Fibroblast of pulmonary artery (primary cell): ENCODE measurements at regions not wholly inside any gene's neighbourhood (a gene's known extent, or its start where the extent isn't known, plus 50 kb on each side); places are given as distances from the start of the nearest gene placed in this dataset.
A peak's percentile ranks its signal among the peaks of the same experiment; 100 is the strongest.
"Not testable (repeated sequence)": the region's sequence is repeated elsewhere in the genome, so short reads cannot be mapped to it uniquely, and the experiment has no call there.

Experiments used
- DNase-seq: peaks from one replicate; pipeline ENCODE4 v3.0.0-alpha.2; 2010; ENCODE audit warnings: low read depth
- H3K4me3 ChIP-seq: replicated peaks from 2 replicates; pipeline ENCODE4 v1.5.1; 2011; ENCODE audit warnings: low read depth, mild to moderate bottlenecking, control low read depth, low read length, moderate library complexity
- TF ChIP-seq, protein P1 (sequence below): IDR thresholded peaks from 2 replicates; pipeline ENCODE4 v1.5.1; 2011; ENCODE audit warnings: mild to moderate bottlenecking, control low read depth, low read length, inconsistent platforms; ENCODE audit errors: missing control alignments

DNA sequence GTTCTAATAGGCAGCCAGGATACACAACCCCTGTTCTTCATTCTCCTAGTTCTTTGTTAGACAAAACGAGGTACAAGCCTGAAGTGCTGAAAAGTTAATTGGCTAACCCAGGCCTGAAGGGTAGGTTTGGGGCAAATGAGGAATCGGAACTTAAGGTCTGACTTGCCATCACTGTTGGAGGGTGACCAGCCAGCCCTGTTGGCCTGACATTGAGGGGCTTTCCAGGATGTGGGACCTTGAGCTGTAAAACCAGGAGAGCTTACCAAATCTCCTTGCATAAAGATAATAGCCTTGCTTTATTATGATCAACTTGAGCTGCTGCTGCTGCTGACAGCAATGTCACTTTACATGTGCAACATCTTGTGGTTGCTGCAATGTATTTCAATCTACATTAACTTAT is 256.0 kb downstream of the VAPA start:
- DNase-seq = no peak
- TF ChIP-seq, protein P1, sequence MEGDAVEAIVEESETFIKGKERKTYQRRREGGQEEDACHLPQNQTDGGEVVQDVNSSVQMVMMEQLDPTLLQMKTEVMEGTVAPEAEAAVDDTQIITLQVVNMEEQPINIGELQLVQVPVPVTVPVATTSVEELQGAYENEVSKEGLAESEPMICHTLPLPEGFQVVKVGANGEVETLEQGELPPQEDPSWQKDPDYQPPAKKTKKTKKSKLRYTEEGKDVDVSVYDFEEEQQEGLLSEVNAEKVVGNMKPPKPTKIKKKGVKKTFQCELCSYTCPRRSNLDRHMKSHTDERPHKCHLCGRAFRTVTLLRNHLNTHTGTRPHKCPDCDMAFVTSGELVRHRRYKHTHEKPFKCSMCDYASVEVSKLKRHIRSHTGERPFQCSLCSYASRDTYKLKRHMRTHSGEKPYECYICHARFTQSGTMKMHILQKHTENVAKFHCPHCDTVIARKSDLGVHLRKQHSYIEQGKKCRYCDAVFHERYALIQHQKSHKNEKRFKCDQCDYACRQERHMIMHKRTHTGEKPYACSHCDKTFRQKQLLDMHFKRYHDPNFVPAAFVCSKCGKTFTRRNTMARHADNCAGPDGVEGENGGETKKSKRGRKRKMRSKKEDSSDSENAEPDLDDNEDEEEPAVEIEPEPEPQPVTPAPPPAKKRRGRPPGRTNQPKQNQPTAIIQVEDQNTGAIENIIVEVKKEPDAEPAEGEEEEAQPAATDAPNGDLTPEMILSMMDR = no peak
- H3K4me3 ChIP-seq = no peak overlapping the region

DNA sequence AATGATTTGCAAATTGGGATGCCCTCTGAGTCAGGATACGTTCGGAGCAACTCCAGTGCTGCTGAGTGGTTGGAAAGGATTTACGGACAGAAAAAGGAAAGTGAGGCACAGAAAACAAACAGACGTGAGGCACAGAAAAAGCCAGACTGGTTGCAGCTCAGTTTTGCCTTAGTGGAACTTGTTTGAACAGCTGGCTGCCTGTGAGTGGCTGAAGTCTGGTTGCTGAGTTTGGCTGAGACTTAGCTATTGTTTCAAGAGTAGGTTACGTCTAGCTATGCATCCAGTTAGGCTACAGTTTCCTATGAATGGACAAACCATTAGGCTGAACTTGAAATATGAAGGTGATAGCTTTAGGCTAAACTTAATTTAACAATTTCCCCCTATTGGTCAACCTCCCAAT is 256.6 kb downstream of the VAPA start:
- H3K4me3 ChIP-seq = no peak overlapping the region
- peak; percentile 34 for DNase-seq
- TF ChIP-seq, protein P1 = no peak

DNA sequence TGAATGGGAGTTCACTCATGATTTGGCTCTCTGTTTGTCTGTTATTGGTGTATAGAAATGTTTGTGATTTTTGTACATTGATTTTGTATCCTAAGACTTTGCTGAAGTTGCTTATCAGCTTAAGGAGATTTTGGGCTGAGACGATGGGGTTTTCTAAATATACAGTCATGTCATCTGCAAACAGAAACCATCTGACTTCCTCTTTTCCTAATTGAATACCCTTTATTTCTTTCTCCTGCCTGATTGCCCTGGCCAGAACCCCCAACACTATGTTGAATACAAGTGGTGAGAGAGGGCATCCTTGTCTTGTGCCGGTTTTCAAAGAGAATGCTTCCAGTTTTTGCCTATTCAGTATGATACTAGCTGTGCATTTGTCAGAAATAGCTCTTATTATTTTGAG is 261.5 kb downstream of the VAPA start:
- not testable (repeated sequence) for DNase-seq, H3K4me3 ChIP-seq

DNA sequence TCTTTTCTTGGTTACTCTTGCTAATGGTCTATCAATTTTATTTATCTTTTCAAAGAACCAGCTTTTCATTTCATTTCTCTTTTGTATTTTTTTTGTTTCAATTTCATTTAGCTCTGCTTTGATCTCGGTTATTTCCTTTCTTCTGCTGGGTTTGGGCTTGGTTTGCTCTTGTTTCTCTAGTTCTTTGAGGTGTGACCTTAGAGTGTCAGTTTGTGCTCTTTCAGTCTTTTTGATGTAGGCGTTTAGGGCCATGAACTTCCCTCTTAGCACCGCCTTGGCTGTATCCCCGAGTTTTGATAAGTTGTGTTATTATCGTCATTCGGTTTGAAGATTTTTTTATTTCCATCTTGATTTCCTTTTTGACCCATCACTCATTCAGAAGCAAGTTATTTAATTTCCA is 265.5 kb downstream of the VAPA start:
- not testable (repeated sequence) for DNase-seq

DNA sequence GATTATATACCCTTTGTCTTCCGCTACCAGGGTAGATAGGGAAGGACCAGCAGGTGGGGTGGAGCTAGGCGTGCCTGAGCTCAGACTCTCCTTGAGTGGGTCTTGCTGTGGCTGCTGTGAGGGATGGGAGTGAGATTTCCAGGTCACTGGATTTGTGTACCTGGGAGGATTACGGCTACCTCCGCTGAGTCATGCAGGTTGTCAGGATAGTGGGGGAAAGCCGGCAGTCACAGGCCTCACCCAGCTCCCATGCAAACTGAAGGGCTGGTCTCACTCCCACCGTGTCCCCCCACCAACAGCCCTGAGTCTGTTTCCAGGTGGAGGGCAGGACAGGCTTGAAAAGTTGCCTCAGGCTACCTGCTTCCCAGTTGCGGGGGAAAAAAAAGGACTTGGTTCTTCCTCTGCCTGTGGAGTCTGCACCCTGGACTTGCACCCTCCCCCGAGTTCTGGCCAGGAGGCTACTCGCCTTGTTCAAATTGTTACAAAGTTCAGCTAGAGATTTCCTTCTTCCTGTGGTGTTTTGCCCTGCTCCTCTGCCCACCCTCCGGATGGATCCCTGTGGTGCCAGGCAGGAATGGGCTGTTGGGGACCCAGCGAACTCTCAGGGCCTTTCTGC is 268.3 kb downstream of the VAPA start:
- DNase-seq = no peak
- H3K4me3 ChIP-seq = no peak overlapping the region
- TF ChIP-seq, protein P1 = no peak

More for the DNA sequence above, 265.5 kb downstream of the VAPA start:
- not testable (repeated sequence) for H3K4me3 ChIP-seq

DNA sequence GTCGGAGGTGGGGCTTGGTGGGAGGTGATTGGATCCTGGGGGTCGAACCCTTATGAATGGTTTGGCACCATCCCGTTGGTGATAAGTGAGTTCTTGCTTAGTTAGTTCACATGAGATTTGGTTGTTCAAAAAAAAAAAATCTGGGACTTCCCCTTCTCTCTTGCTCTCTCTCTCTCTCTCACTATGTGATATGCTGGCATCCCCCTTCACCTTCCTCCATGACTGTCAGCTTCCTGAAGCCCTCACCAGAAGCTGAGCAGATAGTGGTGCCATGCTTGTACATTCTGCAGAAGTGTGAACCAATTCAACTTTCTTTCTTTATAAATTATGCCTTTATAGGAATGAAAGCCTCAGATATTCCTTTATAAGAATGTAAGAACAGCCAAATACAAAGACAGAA is 269.7 kb upstream of the APCDD1 start:
- no peak overlapping the region for H3K4me3 ChIP-seq
- TF ChIP-seq, protein P1 = no peak
- DNase-seq = no peak

DNA sequence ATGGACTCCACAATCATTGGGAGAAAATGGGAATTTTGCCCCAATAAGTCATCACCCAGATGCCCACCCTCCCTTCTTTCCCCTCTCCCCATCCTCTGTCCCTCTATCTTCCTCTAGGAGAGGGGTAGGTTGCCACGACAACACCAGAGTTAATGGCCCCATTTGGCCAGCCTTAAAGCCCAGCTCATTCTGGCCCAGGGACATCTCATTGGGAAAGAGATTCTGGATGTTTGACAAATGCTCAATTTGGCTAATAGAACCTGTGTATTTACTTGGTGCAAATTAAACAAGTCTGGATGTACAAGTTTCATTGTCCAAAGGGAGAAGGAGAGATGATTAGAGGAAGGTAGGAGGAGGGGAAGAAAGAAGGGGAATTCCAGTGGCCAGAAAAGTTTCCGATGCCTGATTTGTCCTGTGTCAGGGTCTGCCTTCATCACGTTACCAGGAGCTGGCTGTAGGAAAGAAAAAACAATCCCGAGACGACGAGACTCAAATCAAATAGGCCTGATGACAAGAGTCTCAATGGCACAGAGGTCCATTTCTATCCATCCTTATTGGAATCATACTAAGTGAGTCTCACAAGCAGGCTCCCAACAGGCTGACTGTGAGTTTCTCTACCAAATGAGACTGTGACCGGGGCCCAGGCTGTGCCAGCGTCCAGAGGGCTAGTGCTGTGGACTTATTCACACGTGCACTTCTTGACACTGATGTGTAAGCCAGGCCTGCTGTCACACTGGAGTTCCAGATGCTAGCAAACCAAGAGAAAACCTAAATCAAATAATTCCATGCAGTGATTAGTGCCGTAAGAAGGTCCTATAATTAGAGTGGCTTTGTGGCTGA is 265.2 kb upstream of the APCDD1 start:
- TF ChIP-seq, protein P1 = no peak
- DNase-seq = no peak

DNA sequence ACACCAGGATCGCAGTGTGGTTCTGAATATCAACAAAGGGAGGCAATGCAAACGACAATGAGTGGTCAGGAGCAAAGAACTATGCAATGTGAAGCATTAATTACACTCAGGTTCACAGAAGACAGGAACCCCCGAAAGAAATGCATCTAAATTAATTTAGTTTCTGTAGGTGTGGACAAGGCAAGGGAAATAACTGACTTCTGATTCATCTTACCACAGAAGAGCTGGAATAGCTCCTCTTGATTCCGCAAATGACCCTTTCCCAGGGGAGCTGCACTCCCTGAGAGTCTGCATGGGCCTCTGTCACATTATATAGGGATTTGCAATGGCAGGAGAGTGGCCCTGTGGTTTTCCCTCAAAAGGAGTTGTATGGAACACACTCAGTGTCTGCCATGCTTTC is 263.9 kb upstream of the APCDD1 start:
- no peak overlapping the region for H3K4me3 ChIP-seq
- no peak for DNase-seq
- TF ChIP-seq, protein P1 = no peak

More for the DNA sequence above, 265.2 kb upstream of the APCDD1 start:
- H3K4me3 ChIP-seq = no peak overlapping the region
